DND-41 (cell line): ENCODE measurements at regions not wholly inside any gene's neighbourhood (a gene's known extent, or its start where the extent isn't known, plus 50 kb on each side); places are given as distances from the start of the nearest gene placed in this dataset.

Experiments used
- ATAC-seq: fragments of 200-7000 bp; cut with Tn5 transposase; 3 replicates; pipeline ENCODE4 v1.9.1; 2021; ENCODE audit warnings: low read depth; ENCODE audit not compliant: insufficient read depth
- DNase-seq: peaks from one replicate; pipeline ENCODE4 v3.0.0-alpha.2; 2020
- H2AFZ ChIP-seq: 2 replicates; pipeline ENCODE4 v1.6.0; 2012; ENCODE audit warnings: low read depth, low read length
- H3K27ac ChIP-seq: 2 replicates; pipeline ENCODE4 v1.5.1; 2012; ENCODE audit warnings: low read length, inconsistent platforms
- H3K27me3 ChIP-seq: fragments of 200-600 bp; sonication (generic); 2 replicates; pipeline ENCODE4 v1.6.0; 2012; ENCODE audit warnings: low read length, mild to moderate bottlenecking, inconsistent platforms; ENCODE audit not compliant: insufficient read depth, poor library complexity
- H3K36me3 ChIP-seq: 2 replicates; pipeline ENCODE4 v1.5.1; 2012; ENCODE audit warnings: low read length, inconsistent platforms; ENCODE audit not compliant: insufficient read depth
- H3K4me1 ChIP-seq: 2 replicates; pipeline ENCODE4 v1.5.1; 2012; ENCODE audit warnings: mild to moderate bottlenecking, low read length; ENCODE audit not compliant: insufficient read depth
- H3K4me2 ChIP-seq: 2 replicates; pipeline ENCODE4 v1.6.0; 2012; ENCODE audit warnings: mild to moderate bottlenecking, moderate library complexity, low read length, inconsistent platforms; ENCODE audit not compliant: insufficient read depth
- H3K4me3 ChIP-seq, 2 experiments: fragments of 200-600 bp in 1 of 2; shearing (Covaris generic) in 1 of 2; 2 replicates each; pipeline ENCODE4 v1.5.1; 2012 to 2016; ENCODE audit warnings: inconsistent platforms in 2 of 2, low read length in 2 of 2, mild to moderate bottlenecking in 2 of 2, low read depth in 1 of 2, moderate library complexity in 1 of 2
- H3K79me2 ChIP-seq: 2 replicates; pipeline ENCODE4 v1.6.0; 2012; ENCODE audit warnings: low read length, inconsistent platforms; ENCODE audit not compliant: insufficient read depth
- H3K9ac ChIP-seq: 2 replicates; pipeline ENCODE4 v1.6.0; 2012; ENCODE audit warnings: low read depth, mild to moderate bottlenecking, inconsistent platforms, low read length, moderate library complexity
- H3K9me3 ChIP-seq: 2 replicates; pipeline ENCODE4 v1.5.1; 2012; ENCODE audit warnings: low read length, moderate library complexity, mild to moderate bottlenecking, inconsistent platforms; ENCODE audit not compliant: insufficient read depth, severe bottlenecking
- H4K20me1 ChIP-seq: 2 replicates; pipeline ENCODE4 v1.6.0; 2012; ENCODE audit warnings: low read length; ENCODE audit not compliant: insufficient read depth
- EZH2 ChIP-seq: IDR thresholded peaks from 3 replicates; pipeline ENCODE4 v1.6.1; 2012; ENCODE audit warnings: borderline replicate concordance, low read depth, mild to moderate bottlenecking, moderate library complexity, low read length, inconsistent platforms; ENCODE audit not compliant: severe bottlenecking
- TF ChIP-seq, protein P1 (sequence below): IDR thresholded peaks from 2 replicates; pipeline ENCODE4 v1.5.1; 2012; ENCODE audit warnings: borderline replicate concordance, low read length, moderate library complexity, mild to moderate bottlenecking; ENCODE audit not compliant: poor library complexity, severe bottlenecking; ENCODE audit errors: extremely low read depth

- Histone ChIP-seq H3K4me2 (peak overlapping the region; percentile 25; the same call in 1 of the 2 replicates), H3K4me3 (no peak overlapping the region)
Observed at GRCh38 chr14:89723930-89724627, 230.5 kb downstream of the EFCAB11 start.

GRCh38 chr14:89721956-89722355 lies 232.6 kb downstream of the EFCAB11 start:
- H4K20me1 ChIP-seq = no peaks in the 10 kb centered on the region
- DNase-seq (no peak), ATAC-seq (no peak)
- no peak overlapping the region for H3K4me3 ChIP-seq
- TF ChIP-seq EZH2 = no peak
- TF ChIP-seq, protein P1, sequence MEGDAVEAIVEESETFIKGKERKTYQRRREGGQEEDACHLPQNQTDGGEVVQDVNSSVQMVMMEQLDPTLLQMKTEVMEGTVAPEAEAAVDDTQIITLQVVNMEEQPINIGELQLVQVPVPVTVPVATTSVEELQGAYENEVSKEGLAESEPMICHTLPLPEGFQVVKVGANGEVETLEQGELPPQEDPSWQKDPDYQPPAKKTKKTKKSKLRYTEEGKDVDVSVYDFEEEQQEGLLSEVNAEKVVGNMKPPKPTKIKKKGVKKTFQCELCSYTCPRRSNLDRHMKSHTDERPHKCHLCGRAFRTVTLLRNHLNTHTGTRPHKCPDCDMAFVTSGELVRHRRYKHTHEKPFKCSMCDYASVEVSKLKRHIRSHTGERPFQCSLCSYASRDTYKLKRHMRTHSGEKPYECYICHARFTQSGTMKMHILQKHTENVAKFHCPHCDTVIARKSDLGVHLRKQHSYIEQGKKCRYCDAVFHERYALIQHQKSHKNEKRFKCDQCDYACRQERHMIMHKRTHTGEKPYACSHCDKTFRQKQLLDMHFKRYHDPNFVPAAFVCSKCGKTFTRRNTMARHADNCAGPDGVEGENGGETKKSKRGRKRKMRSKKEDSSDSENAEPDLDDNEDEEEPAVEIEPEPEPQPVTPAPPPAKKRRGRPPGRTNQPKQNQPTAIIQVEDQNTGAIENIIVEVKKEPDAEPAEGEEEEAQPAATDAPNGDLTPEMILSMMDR = no peak
- peak overlapping the region; percentile 91 for H3K27ac ChIP-seq
- H3K79me2 ChIP-seq = no peaks in the 10 kb centered on the region
- peak overlapping the region; percentile 59 for H2AFZ ChIP-seq
- peak overlapping the region; percentile 49 for H3K9ac ChIP-seq
- H3K9me3 ChIP-seq = no peaks in the 10 kb centered on the region
- H3K27me3 ChIP-seq = no peaks in the 10 kb centered on the region
- H3K36me3 ChIP-seq = no peaks in the 10 kb centered on the region
- H3K4me2 ChIP-seq = peak overlapping the region; percentile 53
- peaks cover 56% of the 10 kb centered on the region for H3K4me1 ChIP-seq

More at GRCh38 chr14:89723930-89724627, 230.5 kb downstream of the EFCAB11 start:
- Histone ChIP-seq H2AFZ (peak overlapping the region; percentile 30), H3K9me3 (no peaks in the 10 kb centered on the region), H3K4me1 (peaks cover 53% of the 10 kb centered on the region), H4K20me1 (no peaks in the 10 kb centered on the region), H3K36me3 (no peaks in the 10 kb centered on the region), H3K27me3 (no peaks in the 10 kb centered on the region), H3K27ac (peak overlapping the region; percentile 63), H3K9ac (peak overlapping the region; percentile 3; the same call in 1 of the 2 replicates), H3K79me2 (no peaks in the 10 kb centered on the region)
- TF ChIP-seq, protein P1 = no peak
- TF ChIP-seq EZH2 = no peak
- no peak for DNase-seq
- no peak for ATAC-seq

- H3K4me2 ChIP-seq = peak overlapping the region; percentile 53
- DNase-seq = peak; percentile 94
Observed at GRCh38 chr14:89720741-89721729, 233.5 kb downstream of the EFCAB11 start.

More at GRCh38 chr14:89720741-89721729, 233.5 kb downstream of the EFCAB11 start:
- peaks cover 53% of the 10 kb centered on the region for H3K4me1 ChIP-seq
- no peaks in the 10 kb centered on the region for H3K79me2 ChIP-seq
- H3K4me3 ChIP-seq = peak overlapping the region in 1 of 2 experiments; percentile 30; a peak in 2 of 4 replicates
- peak overlapping the region; percentile 91 for H3K27ac ChIP-seq
- peak overlapping the region; percentile 59 for H2AFZ ChIP-seq
- H3K27me3 ChIP-seq = no peaks in the 10 kb centered on the region
- H3K9me3 ChIP-seq = no peaks in the 10 kb centered on the region
- H3K9ac ChIP-seq = peak overlapping the region; percentile 49
- no peak for TF ChIP-seq EZH2
- TF ChIP-seq, protein P1 = peak; percentile 55
- H3K36me3 ChIP-seq = no peaks in the 10 kb centered on the region
- no peaks in the 10 kb centered on the region for H4K20me1 ChIP-seq
- peak; percentile 93 for ATAC-seq
